ENCODE measurements at regions not wholly inside any gene's neighbourhood (a gene's known extent, or its start where the extent isn't known, plus 50 kb on each side); places are given as distances from the start of the nearest gene placed in this dataset.

DNA sequence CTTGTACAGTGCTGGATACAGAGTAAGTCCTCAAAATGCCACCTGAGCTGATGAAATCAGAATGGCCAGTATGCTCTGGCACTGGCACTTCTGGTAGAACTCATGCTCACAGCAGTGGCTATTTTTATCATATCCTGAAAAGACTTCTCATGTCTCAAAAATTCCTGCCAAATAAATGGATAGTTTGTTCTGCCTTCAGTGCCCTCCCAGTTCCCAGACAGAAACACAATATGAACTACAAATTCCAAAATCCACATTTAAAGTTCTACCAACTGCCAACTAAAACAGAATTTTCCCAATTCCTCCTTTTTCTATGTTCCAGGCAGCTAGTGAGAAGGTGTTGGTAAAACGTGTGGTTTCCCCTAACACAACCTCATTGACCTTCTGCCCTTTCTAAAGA, 51.4 kb upstream of the RGS1 start:
- DNase-seq, result no peak
